HG03439 (cell line): ENCODE measurements at regions not wholly inside any gene's neighbourhood (a gene's known extent, or its start where the extent isn't known, plus 50 kb on each side); places are given as distances from the start of the nearest gene placed in this dataset.

ENCODE experiments used
- ATAC-seq: cut with Tn5 transposase; IDR thresholded peaks from one replicate; pipeline ENCODE4 v1.9.1; 2021; ENCODE audit warnings: mild to moderate bottlenecking, moderate library complexity; ENCODE audit not compliant: unreplicated experiment

DNA sequence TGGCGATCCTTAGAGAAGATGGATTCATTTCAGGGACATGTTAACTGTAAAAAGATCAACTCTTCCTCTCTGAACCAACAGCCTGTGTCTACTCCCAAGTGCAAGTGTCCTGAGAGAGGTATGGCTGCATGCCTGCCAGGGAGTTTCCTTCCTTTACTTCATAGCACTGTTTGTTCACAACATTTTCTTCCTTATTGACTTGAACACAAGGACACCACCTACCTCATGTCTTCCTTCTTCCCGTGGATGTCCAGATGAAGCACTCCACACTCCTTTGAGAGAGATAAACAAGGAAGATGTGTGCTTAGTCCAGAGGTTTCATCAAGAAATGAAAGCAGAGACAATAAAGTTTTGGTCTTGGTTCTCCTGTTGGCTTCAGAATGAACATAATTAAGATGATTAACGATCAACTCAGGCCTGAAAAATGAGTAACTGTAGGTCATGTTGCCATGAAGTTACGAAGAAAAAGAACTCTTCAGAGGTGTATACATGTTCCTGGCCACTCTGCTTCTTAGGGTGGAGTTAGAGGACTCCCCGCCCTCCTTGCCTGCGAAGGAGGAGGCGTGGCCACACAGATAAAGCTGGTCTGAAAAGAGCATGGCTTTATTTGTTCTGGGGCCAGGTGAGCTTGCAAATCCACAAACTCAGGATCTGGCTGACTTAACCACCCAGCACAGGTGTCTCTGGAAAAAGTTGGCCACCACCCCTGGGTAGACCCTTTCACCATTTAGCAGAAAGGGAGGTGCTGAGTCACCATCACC is 155.0 kb upstream of the KCTD1 start:
- no peak for ATAC-seq

DNA sequence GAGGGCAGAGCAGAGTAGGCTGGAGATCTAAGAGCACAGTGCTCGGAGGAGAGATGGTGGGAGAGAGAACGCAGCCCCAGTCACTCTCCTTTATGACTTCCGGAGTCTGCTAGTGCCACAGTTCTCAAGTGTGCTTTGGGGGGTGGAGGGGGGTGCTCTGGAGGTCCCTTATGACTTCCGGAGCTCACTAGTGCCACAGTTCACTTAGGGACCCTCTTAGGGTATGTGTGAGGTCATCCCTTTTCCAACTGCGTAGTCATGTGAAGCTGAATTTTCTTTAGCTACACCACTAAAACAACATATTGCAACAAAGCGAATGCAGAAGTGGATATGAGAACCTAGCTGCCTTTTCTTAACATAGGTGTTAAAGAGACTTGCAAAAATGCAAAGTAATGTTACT is 153.7 kb upstream of the KCTD1 start:
- ATAC-seq, result no peak

DNA sequence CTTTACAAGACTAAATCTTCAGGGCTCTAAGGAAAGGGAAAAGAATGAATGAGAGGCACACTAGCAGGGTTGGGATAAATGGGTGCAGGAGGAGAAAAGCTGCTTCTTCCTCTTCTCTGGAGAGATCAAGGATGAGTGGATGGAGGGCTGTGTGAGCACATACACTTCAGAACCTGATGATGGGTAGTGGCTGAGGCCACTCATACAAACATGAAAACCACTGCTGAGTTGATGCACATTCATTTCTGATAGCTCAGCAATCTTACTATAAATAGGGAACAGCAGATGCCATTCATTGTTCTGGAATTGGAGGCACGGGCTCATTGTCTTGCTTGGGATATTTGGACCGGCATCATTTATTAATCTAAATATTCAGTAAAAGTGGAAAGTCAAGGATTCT is 152.4 kb upstream of the KCTD1 start:
- ATAC-seq, result no peak

DNA sequence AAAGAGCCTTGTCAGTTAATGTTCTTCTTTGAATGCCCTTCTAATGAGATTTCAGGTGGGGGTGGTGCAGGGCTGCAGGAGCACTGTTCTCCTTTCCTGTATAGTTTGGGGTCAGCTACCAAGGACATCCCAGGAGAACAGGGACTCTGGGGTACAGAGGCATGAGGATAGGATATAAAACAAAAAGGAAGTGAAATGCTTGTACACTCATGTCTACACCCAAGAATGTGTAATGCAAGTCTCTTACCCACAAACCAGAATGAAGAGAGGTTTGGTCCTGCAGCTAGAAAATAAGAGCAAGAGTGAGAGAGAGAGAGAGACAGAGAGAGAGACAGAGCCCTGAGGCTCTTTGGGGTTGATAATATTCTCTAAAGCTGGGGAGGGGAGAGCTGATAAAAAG is 151.8 kb upstream of the KCTD1 start:
- no peak for ATAC-seq

DNA sequence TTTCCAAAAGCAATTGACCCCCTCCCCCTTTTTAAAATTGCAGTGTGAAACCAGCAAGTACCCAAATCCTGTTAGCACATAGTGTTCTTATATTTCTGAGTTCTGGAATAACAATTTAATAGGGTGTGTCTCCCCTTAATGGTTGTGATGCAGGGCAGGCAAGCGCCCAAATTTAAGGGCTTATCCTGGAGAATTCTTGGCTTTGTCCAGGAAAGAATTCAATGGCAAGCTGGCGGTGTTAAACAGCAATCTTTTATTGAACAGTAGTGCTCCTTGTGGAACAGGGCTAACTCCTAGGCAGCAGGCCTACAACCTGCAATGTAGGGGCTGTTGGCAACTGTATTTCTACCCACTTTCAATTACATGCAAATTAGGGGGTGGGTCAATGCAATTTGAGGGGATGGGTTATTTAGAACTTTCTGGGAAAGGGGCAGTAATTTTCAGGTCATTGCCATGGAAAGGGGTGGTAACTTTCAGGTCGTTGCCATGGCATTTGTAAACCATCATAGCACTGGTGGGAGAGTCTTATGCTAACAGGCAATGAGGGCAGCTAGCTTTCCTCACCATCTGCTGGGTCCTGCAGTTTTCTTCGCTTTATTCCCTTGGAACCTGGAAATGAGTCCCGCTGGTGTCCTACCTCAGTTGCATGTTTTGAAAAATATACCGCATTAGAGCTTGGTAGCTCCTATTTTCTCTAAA is 149.0 kb upstream of the KCTD1 start:
- no peak for ATAC-seq

DNA sequence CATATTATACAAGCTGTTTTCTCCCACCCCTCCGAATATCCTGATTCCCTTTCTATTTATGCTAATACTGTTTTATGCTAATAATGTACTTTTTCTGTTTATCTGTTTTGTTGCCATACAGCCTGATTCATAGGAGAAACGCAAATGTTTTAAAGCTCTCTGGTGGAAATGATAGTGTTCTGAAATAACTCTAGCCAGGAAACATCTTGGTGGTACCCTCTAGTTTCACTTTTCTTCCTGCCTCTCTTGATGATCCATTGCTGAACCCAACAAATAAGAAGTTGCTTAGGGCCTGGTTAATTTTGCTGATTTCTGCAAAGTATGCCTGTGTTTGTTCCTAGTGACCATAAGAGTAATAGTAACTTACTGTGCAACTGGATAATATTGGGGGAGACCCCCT is 148.4 kb upstream of the KCTD1 start:
- ATAC-seq, result no peak

DNA sequence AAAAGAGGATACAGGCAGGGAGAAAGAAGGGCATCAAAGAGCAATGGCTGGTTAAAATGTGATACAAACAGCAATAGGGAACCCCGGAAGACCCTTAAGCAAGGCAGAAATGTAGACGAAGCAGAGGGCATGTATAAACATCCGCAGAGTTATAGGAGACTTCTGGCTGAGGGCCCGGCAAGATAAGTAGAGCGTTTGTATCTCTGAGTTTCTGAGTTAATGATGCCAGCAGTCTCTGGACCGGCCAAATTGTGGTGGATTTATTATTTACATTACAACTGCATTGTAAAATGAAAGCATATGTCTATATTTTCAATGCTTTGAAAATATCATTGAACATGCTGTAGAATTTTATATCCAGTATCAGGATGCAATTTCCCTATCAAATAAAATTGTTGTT is 148.0 kb upstream of the KCTD1 start:
- no peak for ATAC-seq

DNA sequence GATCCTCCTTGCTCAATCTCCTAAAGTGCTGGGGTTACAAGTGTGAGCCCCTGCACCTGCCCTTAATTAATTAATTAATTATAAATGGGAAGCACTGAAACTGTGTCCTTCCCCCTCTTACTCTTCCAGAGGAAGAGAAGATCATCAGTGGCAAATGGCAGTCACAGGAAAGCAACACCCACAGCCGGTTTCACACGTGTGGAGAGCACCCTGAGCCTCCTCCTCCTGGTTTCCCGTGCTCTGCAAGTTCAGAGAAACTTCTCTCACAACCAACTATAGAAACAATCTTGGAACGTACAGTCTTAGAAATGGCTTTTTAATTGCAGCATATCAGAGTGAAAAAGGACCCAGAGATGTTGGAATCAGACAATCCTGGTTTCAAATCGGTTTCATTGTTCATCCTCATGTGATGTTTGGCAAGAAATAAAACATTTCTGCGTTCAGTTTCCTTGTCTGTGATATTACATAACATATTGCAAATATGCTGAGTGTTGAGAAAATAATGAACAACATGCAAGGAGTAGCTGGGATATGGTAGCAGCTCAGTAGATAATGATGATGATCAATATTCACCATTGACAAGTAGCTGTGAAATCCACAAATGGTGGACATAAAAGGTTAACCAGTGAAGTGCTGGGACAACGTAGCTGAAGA is 141.0 kb upstream of the KCTD1 start:
- no peak for ATAC-seq

DNA sequence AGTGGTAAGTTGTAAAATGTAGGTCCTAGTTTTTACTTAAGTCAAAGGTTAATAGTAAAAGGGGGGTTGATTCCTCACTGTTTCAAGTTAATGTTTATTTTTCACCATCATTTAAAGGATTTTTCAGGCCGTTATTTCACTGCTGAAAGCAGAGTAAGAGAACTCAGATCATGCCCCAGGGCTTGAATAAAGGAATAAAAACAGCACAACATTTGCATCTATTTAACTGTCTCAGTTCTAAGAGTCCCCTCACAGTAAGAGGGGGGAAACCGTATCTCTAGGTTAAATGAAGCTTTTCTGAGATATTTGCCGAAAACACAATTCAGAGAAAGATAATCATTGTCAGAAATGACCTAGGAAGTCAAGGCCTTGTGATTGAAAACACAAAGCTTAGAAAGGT is 138.2 kb upstream of the KCTD1 start:
- no peak for ATAC-seq

DNA sequence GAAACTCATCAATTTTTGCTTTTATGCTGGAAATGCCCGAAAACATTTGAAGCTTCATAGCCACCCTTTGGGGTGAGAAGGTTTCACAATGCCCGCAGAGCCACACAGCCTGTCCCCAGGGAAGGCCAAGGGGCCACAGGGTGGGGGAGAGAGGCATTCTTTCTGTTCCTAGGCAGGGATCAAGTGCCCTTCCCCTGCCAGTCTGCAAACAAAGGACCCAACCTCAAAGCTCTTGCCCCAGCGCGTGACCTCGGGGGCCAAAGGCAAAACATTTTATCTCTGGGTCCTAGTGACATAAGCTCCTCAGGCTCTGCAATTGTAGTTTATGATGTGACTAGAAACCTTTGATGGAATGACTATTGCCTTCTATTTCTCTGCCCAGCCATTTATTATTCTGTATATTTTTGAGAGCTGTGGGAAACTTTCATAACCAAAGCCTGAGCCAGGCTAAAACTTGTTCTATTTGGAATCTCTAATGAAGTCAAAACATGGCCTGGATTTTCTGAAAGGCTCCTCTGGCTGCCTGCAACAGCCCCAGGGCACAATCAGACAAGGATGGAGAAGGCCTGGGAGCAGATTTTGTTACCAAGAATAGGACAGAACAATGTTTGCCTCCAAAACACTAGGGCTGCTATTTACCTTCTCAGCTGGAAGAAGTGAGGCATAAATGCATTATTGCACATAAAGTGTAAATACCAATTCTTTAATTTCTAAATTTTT is 137.2 kb upstream of the KCTD1 start:
- ATAC-seq, result no peak

DNA sequence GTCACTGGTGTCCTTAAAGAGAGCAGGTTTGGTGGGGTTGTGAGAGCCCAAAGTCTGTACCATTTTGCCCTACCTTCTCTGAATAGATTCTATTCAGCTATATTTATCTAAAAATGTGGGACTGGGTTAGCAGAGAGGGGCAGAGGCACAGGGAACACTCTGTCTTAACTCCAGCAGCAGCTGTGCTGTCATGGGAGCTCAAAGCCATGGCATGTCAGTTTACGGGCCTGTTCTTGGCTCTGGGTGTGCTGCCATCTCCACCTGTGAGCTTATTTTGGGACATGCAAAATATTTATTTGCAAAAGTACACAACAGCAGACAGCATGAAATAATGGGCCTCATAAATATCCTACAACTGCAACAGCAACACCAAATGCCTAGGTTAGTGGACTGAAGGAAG is 129.6 kb upstream of the KCTD1 start:
- no peak for ATAC-seq

DNA sequence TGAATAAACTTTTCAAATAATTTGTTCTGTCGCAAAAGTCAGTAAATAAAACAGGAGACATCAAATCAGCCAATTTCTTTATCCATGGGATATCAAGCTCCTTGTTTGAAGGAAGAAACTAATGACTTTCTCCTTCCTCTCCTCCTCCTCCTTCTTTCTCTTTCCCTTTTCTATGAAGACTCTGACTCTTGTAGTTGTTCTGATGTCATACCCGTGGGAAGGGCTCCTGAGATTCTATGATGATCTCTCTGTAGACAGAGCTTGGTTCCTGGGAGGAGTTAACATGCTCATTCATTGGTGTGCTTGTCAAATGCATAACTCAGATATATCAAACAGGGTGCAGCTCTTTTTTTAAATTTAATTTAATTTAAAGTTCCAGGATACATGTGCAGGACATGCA is 118.7 kb upstream of the KCTD1 start:
- ATAC-seq, result no peak

DNA sequence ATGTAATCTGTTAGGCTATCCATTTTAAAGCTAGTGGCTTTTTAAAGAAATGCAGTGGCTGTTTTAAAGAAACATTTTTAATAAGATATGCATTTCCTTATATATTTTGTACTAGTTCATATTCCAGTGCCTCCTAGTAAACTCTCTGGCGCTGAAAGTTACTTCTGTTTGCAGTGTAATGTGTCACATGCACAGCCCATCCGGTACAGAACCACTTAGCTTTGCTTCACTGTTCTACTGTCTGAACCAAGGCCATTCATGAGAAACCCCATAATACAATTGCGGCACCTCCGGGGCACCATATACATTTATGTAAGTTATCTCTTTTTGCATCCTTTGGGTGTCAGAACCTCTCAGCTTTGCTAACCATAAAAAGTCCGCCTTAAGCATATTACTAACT is 114.6 kb upstream of the KCTD1 start:
- ATAC-seq, result no peak

DNA sequence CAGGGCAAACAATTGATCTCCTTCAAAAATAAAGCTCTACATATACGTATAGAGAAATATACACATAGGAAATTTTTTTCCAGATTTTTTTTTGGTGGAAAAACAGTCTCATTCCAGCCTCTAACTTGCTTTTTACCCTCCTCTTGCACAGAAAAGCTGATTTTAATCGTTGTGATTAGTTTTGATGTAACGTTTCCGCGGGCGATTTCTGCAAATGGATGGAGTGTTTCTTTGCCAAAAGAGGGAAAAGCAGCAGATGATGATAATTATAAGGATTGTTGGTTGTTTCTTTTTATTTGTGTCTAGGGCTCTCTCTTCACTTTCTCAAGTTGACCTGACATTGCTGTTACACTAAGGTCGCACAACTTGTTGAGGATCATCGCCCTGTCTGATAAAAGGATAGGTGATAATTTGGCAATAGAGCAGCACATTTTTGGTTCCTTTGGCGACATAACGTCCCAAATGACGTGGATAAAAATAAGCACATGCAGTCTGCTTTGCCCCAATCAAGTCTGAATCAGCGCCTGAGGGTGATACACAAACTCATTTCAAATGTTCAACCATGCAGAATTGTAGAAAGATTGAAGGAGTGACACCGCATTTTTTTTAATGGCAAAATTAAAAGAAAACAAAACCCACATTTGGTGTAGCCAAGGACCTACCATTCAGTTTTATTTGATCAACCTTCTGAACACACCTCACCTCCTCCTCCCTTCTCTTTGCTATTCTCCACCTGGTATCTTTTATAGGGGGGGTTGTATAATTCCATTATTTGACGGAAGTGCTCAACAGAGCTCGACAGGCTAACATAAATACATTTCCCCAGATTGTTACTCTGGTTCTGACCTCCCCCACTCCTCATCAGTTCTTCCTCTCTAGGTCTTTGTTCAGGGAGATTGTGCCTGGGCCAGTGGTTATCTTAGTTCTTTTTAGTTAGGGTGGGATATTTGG is 109.6 kb upstream of the KCTD1 start:
- ATAC-seq, result no peak

DNA sequence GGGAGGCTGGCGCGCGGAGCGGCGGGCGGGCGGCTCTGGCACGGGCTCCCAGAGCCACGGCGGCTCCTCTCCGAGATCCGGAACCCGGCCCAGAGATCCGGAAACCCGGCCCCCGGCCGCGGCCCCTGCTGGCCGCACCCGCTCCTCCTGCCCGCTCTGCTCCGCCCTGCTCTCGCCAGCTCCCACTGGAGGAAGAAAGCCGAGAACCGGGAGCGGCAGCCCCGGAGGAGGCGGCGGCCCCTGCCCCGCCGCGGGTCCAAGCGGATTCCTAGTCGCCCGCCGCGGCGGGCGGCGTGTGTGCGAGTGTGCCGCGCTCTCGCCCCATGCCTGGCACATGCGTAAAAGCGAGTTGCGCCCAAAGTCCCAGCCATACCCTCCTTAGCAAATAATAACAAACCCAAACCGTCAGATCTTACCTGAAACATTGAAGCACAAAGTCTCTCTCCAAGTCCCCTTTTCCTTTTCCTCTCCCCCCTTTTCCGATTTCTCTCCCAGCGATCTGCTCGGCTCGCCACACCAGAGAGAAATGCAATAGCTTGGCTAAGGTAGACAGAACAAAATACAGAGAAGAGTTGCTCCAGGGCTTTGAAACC is 108.7 kb upstream of the KCTD1 start:
- no peak for ATAC-seq

DNA sequence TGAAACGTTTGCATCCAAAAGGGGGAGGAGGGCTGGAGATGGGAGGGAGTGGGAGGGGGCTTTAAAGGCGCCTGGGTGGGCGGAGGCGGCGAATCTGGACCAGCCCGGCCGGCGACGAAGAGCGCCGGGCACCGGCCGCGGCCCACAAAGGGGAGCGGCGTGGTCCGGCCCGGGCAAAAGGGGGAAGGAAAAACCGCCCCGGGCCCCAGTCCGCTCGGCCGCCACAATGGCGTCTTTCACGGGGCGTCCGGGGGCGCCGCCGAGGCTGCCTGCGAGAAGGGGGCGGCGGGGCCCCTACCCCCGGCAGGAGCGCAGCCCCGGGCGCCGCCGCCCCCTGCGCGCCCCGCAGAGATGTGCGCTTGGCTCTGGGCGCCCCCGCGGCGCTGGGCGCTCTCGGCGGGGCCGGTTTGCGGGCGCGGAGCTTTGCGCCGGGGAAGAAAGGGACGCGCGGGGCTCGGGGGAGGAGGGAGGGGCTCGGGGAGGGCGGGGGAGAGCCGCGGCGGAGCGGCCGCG is 108.1 kb upstream of the KCTD1 start:
- ATAC-seq, result no peak

DNA sequence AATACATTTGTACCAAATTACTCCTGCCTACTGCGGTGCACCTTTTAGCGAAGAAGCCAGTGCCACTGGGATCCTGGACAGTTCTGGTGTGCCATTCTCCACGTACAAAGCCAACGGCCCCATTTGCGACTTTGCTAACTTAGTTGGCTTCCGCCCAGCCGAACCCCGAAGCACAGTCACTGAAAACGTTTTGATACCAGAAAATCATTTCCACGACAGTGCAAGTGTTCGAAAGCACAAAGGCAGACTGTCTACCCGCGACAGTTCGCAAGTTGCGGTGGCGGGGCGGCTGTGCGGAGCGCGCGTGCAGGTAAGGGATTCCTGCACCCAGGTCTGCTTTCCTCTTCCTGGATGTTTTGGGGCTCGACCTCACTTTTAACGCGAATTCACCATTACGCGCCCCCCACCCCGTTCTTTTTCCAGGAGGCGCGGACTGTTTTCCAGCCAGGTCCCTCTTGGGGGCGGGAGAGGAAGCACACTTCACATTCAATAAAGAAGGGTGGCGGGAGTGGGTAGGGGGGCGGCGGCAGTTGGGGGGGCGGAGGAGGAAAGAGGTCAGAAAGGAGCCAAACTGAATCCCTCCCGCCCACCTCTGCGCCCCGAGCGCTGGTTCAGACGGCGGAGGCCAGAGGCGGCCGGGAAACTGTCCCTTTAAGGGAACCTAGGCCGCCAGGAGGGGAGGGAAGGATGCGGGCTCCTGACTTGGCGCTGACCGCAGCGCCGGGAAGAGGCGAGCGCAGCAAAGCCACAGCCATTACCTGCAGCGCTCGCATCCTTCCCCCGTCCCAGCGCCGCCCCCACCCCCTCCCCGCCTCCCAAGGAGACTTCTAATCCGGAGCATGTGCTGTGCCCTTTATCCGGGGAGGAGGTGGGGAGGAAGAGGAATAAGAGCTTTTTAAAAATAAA is 107.4 kb upstream of the KCTD1 start:
- no peak for ATAC-seq

DNA sequence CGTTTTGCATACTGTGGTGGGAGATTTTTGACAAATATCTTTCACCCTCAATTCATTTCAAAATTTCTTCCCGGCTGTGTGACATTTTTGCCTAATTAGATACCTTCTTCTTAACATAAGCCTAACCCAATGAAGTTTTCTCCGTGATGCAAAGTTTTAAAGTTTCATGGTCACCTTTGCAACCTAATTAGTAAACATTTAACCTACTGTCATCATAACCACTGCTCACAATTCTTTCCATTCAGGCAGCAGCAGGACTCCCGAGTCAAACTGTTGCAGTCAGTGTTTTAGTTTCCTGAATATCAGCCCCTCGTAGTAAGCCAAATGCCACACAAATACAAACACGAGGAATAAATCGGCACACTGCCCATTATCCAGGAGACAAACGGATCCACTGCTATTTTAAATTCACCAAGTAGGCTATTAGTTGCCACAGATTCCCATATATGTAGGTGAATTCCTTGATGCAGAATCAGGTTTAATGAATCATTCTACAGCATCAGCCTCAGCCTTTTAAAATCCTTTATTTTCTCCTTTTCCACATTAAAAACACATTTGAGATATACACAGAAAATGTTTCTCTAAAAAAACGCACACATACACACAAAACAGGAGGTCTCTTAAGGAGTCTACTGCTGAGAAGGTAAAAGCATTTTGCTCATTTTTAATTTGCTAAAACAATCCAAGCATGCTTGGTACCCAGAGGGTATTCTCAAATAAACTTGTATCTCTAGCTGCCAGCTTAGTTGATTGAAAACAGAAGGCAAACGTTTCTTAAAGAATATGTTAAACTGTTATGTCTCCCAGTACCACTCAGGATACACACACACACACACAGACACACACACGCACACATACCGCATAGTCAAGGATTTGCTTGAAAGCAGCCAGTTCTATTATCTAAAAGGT is 106.5 kb upstream of the KCTD1 start:
- no peak for ATAC-seq
